GM18502 (cell line): ENCODE measurements at regions not wholly inside any gene's neighbourhood (a gene's known extent, or its start where the extent isn't known, plus 50 kb on each side); places are given as distances from the start of the nearest gene placed in this dataset.
"Not testable (repeated sequence)": the region's sequence is repeated elsewhere in the genome, so short reads cannot be mapped to it uniquely, and the experiment has no call there.

Experiments used
- ATAC-seq: cut with Tn5 transposase; IDR thresholded peaks from one replicate; pipeline ENCODE4 v1.9.1; 2021; ENCODE audit warnings: mild to moderate bottlenecking; ENCODE audit not compliant: unreplicated experiment, poor library complexity

DNA sequence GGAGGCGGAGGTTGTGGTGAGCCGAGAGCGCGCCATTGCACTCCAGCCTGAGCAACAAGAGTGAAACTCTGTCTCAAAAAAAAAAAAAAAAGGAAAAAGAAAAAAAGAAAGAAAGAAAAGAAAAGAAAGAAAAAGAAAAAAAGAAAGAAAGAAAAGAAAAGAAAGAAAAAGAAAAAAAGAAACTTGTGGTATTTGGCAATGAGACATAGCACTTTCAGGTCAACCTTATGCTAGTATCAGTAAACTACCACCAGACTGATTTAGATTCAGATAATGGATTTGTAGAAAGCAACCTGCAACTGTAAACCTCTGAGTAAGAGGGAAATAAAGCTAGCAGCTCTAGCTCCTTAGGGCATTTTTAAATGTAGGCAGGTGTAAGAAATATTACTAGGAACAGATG is 144.0 kb upstream of the ZNF608 start:
- ATAC-seq, result not testable (repeated sequence)

DNA sequence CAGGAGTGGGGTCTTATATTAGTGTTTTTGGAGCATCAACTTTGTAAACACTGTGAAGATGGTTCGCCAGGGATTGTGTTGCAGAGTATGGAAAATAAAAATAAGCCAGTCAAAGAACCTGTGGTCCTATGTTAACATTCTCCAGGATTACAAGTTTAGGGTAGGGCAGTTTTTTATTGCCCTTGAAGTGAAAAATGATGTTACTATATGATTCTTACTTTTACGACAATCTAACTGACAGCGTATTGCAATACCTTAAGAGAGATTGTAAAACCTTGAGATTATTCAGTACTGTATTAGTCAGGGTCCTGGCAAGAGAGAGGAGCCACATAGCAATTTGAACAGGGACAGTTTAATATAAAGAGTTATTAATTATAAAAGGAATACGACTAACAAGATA is 144.7 kb upstream of the ZNF608 start:
- ATAC-seq, result no peak

DNA sequence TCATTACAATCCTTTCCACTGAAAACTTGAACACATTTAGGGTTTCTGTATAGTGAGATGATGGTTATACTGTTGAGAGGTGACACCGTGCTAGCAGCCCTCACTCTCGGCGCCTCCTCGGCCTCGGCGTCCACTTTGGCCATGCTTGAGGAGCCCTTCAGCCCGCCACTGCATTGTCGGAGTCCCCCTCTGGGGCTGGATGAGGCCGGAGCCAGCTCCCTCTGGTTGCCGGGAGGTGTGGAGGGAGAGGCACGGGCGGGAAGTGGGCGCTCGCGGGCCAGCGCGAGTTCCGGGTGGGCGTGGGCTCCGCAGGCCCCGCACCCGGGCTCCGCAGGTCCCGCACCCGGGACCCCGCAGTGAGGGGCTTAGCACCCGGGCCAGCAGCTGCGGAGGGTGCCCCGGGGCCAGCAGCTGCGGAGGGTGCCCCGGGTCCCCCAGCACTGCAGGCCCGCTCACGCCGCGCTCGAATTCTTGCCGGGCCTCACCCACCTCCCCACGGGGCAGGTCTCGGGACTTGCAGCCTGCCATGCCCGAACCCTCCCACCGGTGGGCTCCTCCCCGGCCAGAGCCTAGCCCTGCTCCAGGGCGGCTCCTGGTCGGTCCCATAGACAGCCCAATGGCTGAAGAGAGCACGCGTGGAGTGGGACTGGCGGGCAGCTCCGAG is 145.9 kb upstream of the ZNF608 start:
- no peak for ATAC-seq

DNA sequence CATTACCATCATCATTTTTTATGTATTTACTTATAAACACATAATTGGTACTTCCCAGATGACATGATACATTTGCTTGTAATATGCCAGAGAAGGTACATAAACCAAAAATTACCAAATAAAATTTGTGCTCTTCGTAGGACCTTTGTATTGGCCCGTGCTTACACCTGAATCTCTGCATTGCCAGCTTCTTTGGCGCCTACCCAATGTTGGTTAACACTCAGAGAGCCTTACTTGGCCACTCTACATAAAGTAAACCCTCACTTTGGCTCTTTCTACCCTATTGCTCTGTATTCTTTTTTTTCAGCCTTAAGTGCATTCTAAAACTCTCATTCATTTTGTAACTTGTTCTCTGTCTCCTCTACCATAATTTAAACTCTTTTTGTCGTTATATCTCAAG is 148.1 kb upstream of the ZNF608 start:
- ATAC-seq, result no peak

DNA sequence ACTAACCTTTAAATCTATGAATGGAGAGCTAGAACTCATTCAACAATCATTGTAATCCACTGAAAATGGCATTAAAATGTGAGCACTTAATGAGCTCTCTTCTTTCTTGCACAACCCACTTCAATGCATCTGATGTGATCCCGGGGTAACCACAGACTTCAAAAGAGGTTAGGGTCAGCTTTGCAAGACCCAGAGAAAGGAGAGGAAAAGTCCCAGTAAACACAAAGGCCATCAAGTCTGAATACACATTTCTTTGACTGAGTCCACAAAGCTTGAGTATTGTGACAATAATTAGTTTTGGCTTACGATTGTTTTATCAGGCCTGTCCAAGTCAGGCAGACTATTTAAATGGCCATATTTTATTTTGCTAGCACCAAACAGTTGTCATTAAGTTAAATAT is 148.8 kb upstream of the ZNF608 start:
- ATAC-seq, result no peak

DNA sequence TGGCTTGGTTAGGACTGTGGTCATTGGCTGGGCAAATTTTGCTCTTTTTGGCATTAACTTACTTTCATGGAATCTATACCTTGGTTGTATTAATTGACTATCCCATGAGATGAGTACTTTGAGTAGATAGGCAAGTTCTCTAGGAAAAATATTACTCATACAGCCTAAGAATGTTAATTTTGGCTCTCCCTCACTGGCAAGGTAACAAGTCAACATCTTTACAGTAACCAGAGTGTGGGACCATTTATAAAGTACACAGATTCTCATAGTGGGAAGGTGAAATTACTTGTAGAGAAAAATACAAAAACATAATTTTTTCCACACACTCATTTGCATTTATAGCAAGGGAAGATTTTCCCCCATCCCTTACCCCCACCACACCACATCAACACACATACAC is 154.6 kb upstream of the ZNF608 start:
- ATAC-seq, result no peak

DNA sequence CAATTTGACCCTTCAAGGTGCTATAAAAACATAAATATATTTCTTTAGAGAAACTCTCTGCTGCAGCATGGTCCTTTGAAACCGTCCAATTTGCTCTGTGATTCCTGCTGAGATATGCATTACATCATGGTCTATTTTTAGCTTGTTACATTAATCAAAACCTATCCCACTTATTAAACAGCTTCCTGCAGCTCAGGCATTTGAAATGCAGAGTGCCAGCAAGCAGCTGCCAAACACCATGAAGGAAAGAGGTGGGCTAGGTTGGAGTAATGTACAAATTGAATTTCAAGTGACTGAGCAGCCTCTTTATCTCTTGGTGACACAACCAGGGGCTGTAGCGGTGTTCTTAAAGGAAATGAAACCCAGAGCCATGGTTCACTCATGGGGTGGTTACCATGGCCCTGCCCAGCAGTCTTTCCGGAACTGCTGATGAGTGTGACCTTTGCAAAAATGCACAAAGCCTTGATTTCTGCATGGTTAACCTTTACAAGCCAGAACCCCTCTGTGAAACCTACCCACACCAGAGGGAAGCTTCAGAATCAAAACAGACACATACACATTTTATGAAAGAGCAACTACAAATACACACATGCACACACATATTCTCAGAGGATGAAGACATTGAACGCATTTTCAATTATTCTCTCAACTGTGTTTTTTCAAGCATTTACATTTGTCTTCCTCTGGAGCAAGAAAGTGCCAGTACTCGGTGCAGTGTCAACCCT is 155.8 kb upstream of the ZNF608 start:
- peak; percentile 99 for ATAC-seq

DNA sequence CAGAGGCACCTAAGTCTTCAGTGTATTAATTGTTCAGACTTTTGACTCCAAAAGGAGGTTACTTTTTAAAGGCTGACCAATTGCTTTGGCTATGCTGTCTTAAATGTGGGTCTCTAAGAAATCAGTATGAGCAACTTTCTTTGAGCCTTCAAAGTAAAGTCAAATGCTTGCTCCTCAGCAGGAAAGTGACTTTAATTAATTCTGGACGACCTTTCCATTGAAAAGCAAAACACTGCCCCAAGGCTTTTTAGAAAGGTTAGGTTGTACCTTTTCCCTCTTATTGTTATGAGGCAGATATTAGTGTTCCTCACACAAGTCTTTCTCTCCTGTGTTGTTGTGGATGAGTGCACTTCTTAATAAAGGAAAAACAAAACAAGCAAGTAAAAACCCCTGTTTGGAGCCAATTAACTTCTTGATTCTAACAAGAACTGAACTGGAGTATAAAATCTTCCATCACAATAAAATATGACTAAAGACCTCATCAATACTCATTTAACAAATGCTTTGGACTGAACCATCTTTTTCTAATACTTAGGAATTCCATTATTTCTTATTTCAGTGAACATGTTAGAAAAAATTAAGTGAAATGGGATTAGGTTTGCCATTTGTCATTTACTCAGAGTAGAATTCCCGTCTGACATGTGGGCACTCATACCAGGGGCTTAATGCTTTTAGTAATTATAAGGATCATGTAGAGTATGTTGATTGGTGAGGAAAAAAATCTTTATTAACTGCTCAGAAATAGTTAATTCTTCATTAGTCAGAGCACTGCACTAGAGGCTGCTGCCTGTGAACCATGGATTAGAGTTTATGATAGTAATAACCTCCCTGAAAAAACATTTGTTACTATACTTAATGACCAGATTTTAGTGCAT is 159.1 kb upstream of the ZNF608 start:
- no peak for ATAC-seq

DNA sequence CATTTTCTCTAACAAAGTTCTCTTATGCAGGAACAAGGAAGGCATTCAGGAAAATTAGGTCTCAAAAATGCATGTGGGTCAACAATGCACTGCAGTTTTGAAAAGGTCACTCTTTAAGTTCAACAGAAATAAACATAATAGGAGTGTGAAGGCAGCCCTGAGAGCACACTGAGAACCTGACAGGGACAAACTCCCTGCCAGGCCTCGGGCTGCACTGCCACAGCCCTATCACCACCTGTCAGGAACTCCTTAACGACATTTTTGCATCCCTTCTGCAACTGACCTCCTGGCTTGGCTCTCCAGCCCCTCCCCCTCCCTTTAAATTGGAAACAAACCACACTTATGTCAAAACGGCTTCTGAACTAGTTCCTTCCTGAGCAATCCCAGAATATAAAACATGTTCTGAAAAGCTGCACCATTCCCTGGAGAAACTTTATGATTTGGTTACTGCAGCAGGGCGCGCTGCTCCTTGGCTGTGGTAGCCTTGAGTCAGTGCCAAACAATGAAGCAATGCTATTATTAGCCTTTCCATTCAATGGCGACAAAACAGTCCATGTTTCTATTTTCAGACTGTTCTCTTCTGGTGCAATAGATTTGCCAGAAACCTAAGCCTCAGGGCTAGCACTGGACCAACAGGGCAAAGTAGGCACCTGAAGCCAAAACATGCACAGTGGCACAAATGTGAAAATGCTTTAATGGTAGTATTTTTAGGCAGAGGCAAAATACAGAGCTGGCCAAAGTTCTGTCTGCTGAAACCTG is 160.1 kb upstream of the ZNF608 start:
- ATAC-seq, result no peak

DNA sequence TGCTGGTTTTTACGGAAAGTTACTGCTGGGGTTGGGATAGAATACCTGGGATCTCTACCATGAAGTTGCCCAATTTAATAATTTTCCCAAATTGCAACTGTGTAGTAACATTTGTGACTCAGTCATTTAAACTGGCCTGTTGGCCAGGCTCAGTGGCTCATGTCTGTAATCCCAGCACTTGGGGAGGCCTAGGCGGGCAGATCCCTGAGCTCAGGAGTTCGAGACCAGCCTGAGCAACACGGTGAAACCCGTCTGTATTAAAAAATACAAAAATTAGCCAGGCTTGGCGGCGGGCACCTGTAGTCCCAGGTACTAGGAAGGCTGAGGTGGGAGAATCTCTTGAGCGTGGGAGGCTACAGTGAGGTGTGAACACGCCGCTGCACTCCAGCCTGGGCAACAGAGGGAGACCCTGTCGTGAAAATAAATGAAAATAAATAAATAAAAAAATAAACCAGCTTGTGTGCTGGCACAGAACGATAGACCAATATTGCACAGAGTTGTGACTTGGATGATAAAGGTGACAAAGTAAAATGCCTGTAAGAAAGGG is 160.7 kb upstream of the ZNF608 start:
- no peak for ATAC-seq

DNA sequence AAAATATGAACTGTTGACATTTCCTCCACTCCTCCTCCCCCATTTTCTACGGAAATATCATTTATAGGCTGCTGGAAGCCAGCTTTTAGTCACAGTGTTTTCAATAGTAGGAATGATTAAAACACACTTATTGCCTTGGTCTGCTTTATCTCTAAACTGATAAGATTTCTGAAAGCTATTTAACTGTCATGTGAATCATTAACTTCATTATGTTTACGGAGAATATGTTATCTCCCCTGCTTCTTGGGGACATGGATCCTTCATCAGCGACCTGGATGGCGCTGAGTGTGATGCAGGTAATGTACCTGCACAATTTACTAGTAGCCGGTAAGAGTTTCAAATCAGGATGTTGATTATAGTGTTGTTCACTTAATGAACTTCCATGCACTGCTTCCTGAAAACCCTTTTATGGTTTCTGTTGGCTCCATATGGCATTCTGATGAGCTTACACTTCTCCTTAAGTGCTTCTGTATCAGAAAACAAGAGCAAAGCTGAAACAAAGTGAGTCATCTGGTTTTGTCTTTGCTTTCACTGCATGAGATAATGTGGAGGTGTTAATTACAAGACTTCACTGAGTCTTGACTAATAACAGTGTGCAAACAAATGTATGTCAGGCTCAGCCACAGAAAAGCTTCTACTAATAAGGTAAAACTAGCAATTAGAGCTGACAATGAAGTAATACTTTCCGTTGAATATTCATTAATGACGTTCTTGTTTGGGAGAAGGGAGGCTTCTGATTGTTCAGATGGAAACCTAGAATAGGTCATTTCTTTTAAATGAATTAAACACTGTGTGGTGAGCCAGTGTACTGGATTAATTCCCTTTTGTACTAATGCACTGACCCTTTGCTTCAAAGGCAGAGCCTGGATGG is 162.4 kb upstream of the ZNF608 start:
- peak; percentile 81 for ATAC-seq

DNA sequence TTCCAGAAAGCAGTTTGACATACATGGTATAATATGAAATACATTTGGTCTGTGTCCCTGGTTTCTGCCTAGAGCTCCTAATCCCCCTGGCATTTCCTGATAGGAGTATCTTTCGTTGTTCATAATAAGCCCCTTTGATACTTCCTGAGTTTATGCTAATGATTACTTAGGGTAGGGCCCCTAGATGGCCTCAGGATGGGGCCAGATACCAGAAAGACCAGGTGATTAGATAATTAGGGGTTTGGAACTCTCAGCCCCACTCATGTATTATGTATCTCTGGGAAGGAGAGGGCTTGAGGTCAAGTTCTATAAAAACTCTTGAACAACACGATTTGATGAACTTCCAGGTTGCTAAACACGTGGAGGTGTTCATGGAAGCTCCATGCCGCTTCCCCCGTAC is 163.3 kb upstream of the ZNF608 start:
- ATAC-seq, result no peak

DNA sequence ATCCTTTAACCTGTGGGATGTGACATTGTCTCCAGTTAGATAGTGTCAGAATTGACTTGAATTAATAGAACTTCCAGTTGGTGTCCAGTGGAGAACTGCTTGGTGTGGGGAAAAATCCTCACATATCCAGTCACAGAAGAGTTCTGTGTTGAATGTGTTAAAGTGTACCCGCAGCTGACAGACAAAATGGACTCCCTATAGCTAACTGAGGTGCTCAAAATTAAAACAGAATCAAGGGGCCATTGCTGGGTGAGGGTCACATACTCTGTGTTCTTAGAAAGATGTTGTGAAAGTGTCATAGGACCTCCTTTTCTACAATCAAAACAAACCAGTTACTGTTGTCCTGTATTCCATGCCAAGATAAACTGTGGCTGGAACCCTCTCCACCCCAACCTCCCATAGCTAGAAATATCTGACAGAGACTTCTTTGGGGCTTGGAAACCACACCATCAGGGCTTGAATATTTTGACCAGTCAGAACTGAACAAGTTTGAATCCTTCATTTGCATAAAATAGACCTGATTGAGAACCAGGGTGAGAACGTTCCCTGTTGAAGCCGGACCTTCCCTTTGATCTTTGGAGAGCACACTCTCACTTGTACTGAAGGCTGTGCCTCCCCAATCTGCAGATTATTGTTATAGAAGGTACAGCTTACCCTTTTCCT is 164.0 kb upstream of the ZNF608 start:
- ATAC-seq, result peak; percentile 60

DNA sequence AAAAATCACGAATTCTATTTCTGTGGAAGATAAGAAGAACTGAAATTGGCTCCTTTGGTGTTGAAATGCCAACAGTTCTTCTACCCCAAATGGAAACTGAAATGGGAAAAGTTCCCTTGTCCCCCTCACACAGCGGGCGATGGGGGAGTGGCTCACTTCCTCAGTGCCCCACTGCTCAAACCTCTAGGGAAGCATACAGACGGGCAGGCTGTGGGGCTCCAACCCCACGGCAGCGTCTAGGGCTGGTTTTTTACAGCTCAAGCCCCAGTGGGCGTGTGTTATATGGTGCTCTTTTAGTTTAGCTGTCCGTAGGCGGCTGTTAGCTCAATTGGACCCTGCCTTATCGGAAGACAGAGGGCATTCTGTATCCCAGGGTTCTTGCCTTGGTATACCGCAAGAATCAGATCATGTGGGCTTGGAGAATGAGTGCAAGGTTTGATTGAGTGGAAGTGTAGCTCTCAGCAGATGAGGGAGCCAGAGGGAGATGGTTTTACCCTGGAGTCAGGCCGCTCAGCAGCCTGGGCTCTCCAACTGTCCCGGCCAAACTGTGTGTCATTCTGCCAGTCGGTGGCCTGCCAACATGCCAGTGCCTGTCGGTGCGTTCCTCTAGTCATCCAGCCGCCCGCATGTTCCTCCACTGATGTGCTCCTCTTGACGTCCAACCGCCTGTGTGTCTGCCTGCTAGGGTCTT is 166.3 kb upstream of the ZNF608 start:
- ATAC-seq, result no peak

DNA sequence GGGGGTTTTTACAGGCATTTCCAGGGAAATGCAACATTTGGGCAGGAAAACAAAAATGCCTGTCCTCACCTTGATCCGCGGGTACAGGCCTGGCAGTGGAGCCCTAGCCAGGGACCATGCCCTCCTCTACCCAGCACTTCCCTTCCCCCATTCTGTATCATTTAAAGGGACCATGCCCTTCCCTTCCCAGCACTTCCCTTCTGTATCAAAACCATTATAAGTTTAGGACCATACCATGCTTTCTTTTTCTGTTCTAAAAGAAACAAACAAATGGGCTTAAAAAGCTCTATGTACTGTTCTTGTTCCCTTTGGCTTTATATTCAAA is 166.9 kb upstream of the ZNF608 start:
- no peak for ATAC-seq

DNA sequence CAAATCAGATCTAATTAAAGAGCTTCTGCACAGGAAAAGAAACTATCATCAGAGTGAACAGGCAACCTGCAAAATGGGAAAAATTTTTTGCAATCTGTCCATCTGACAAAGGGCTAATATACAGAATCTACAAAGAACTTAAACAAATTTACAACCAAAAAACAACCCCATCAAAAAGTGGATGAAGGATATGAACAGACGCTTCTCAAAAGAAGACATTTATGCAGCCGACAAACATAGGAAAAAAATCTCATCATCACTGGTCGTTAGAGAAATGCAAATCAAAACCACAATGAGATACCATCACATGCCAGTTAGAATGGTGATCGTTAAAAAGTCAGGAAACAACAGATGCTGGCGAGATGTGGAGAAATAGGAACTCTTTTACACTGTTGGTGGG is 169.9 kb upstream of the ZNF608 start:
- ATAC-seq, result not testable (repeated sequence)

DNA sequence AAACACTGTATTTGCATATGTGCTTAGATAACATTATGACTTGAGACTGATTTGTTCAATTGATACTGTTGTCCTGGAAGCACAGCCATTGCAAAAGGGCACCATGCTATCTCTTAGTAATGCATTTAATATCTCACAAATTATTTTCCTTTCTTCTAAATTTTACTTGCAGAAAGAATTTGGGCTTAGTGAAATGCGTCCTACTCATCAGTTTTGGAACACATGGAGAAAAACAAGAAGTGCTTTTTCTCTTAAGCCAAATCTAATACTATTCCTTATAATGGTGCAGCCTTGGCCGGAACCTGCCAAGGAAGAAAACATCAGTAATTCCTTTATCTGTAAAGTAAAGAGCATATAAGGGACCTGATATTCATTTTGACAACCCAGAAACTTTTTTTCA is 172.2 kb upstream of the ZNF608 start:
- no peak for ATAC-seq

DNA sequence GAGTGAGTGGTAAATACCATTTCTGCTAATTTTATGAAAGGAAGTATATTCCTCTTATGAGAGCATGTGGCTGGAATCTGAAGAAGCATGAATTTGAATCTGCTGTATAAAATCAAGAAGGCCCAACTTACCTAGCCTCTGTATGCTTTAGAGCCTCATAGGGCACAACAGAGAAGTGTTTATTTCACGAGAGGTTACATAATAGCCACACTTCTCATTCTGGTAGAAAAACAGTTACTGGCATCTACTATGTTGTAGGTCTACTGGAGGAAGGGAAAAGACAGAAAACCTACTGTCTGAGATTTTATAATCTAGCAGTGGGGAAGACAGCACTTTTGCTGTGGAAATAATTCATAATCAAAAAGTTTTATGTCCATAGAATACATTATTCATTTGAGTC is 172.6 kb upstream of the ZNF608 start:
- no peak for ATAC-seq
